ENCODE measurements at regions not wholly inside any gene's neighbourhood (a gene's known extent, or its start where the extent isn't known, plus 50 kb on each side); places are given as distances from the start of the nearest gene placed in this dataset.

GRCh38 chr5:18489703-18490102, 855.4 kb downstream of the TAF11L14 start:
- H3K27me3 ChIP-seq (ENCODE audit: insufficient read depth), result no peaks in the 10 kb centered on the region
- no peak overlapping the region for H3K27ac ChIP-seq (ENCODE audit: low read depth)
- TF ChIP-seq, protein P1, sequence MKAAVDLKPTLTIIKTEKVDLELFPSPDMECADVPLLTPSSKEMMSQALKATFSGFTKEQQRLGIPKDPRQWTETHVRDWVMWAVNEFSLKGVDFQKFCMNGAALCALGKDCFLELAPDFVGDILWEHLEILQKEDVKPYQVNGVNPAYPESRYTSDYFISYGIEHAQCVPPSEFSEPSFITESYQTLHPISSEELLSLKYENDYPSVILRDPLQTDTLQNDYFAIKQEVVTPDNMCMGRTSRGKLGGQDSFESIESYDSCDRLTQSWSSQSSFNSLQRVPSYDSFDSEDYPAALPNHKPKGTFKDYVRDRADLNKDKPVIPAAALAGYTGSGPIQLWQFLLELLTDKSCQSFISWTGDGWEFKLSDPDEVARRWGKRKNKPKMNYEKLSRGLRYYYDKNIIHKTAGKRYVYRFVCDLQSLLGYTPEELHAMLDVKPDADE (IDR thresholded peaks at IDR 0.05), result no peak
- H3K4me2 ChIP-seq, result no peak overlapping the region
- Mint-ChIP-seq H3K36me3 (ENCODE audit: low read depth) (no peaks in the 10 kb centered on the region), H3K27me3 (ENCODE audit: insufficient read depth, low read depth, poor library complexity) (no peaks in the 10 kb centered on the region), H3K4me1 (peaks cover 9% of the 10 kb centered on the region; the same call in 2 of the 3 replicates), H3K4me3 (no peak overlapping the region), H3K27ac (no peak overlapping the region), H3K9me3 (no peaks in the 10 kb centered on the region; the same call in 2 of the 3 replicates)
- H3K9me2 ChIP-seq (ENCODE audit: insufficient read depth), result no peaks in the 10 kb centered on the region
- peaks cover 7% of the 10 kb centered on the region; the same call in 1 of the 2 replicates for H3K4me1 ChIP-seq (ENCODE audit: insufficient read depth)
- DNase-seq (ENCODE audit: low spot score) (no peak), ATAC-seq (no peak)
- no peak overlapping the region for H2AFZ ChIP-seq
- H3K4me3 ChIP-seq, result no peak overlapping the region
- no peaks in the 10 kb centered on the region for H3F3A ChIP-seq (replicated peaks; ENCODE audit: low read depth)
- H4K20me1 ChIP-seq (replicated peaks; ENCODE audit: insufficient read depth), result no peaks in the 10 kb centered on the region
- no peaks in the 10 kb centered on the region for H3K79me2 ChIP-seq (replicated peaks; ENCODE audit: insufficient read depth)
- H3K36me3 ChIP-seq (ENCODE audit: insufficient read depth), result no peaks in the 10 kb centered on the region

GRCh38 chr5:18491349-18491748, 857.1 kb downstream of the TAF11L14 start:
- peaks cover 2% of the 10 kb centered on the region; the same call in 1 of the 3 replicates for H3K9me3 Mint-ChIP-seq
- TF ChIP-seq, protein P1 (IDR thresholded peaks at IDR 0.05), result no peak
- TF ChIP-seq, protein P2, sequence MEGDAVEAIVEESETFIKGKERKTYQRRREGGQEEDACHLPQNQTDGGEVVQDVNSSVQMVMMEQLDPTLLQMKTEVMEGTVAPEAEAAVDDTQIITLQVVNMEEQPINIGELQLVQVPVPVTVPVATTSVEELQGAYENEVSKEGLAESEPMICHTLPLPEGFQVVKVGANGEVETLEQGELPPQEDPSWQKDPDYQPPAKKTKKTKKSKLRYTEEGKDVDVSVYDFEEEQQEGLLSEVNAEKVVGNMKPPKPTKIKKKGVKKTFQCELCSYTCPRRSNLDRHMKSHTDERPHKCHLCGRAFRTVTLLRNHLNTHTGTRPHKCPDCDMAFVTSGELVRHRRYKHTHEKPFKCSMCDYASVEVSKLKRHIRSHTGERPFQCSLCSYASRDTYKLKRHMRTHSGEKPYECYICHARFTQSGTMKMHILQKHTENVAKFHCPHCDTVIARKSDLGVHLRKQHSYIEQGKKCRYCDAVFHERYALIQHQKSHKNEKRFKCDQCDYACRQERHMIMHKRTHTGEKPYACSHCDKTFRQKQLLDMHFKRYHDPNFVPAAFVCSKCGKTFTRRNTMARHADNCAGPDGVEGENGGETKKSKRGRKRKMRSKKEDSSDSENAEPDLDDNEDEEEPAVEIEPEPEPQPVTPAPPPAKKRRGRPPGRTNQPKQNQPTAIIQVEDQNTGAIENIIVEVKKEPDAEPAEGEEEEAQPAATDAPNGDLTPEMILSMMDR (conservative IDR thresholded peaks at IDR 0.05; ENCODE audit: low read depth in 2 of 2), result no peak
- no peak for TF ChIP-seq ZNF462 (CRISPR knock-in tag; IDR thresholded peaks at IDR 0.05)
- TF ChIP-seq POLR2AphosphoS5 (IDR thresholded peaks at IDR 0.05; ENCODE audit: low read depth), result no peak

More at GRCh38 chr5:18491349-18491748, 857.1 kb downstream of the TAF11L14 start:
- H3K27me3 ChIP-seq (ENCODE audit: insufficient read depth), result no peaks in the 10 kb centered on the region
- H3K27ac ChIP-seq (ENCODE audit: low read depth), result no peak overlapping the region
- ATAC-seq (no peak), DNase-seq (ENCODE audit: low spot score) (no peak)
- no peaks in the 10 kb centered on the region for H3K36me3 ChIP-seq (ENCODE audit: insufficient read depth)
- Mint-ChIP-seq H3K27ac (no peak overlapping the region), H3K4me3 (no peak overlapping the region), H3K4me1 (peaks cover 9% of the 10 kb centered on the region; the same call in 2 of the 3 replicates), H3K36me3 (ENCODE audit: low read depth) (no peaks in the 10 kb centered on the region; the same call in 2 of the 3 replicates), H3K27me3 (ENCODE audit: insufficient read depth, low read depth, poor library complexity) (no peaks in the 10 kb centered on the region)
- H2AFZ ChIP-seq, result no peak overlapping the region
- H3K79me2 ChIP-seq (replicated peaks; ENCODE audit: insufficient read depth), result no peaks in the 10 kb centered on the region
- H3K4me1 ChIP-seq (ENCODE audit: insufficient read depth), result peaks cover 7% of the 10 kb centered on the region; the same call in 1 of the 2 replicates
- no peaks in the 10 kb centered on the region for H4K20me1 ChIP-seq (replicated peaks; ENCODE audit: insufficient read depth)
- H3K9me2 ChIP-seq (ENCODE audit: insufficient read depth), result no peaks in the 10 kb centered on the region
- H3K4me3 ChIP-seq, result no peak overlapping the region
- H3F3A ChIP-seq (replicated peaks; ENCODE audit: low read depth), result no peaks in the 10 kb centered on the region
- H3K4me2 ChIP-seq, result no peak overlapping the region
